ENCODE measurements at regions not wholly inside any gene's neighbourhood (a gene's known extent, or its start where the extent isn't known, plus 50 kb on each side); places are given as distances from the start of the nearest gene placed in this dataset.
"Not testable (repeated sequence)": the region's sequence is repeated elsewhere in the genome, so short reads cannot be mapped to it uniquely, and the experiment has no call there.

- DNase-seq (ENCODE audit: low spot score), result no peak
- ATAC-seq, result no peak
Measured at GRCh38 chr6:130547723-130548122, 181.9 kb downstream of the TMEM200A start.

- DNase-seq (ENCODE audit: low spot score), result no peak
- no peak for ATAC-seq
Measured at GRCh38 chr6:130557481-130558112, 191.8 kb downstream of the TMEM200A start.

GRCh38 chr6:130558131-130558530 lies 192.3 kb downstream of the TMEM200A start:
- ATAC-seq (no peak), DNase-seq (ENCODE audit: low spot score) (no peak)

GRCh38 chr6:130559166-130559565 lies 193.3 kb downstream of the TMEM200A start:
- DNase-seq (ENCODE audit: low spot score) (no peak), ATAC-seq (no peak)

GRCh38 chr6:130560231-130560630 lies 194.4 kb downstream of the TMEM200A start:
- no peak for ATAC-seq

GRCh38 chr6:130561159-130561558 lies 195.3 kb downstream of the TMEM200A start:
- not testable (repeated sequence) for ATAC-seq; DNase-seq (ENCODE audit: low spot score)

More at GRCh38 chr6:130560231-130560630, 194.4 kb downstream of the TMEM200A start:
- no peak for DNase-seq (ENCODE audit: low spot score)

- DNase-seq (ENCODE audit: low spot score) (no peak), ATAC-seq (no peak)
Measured at GRCh38 chr6:130565696-130566095, 199.9 kb downstream of the TMEM200A start.

GRCh38 chr6:130574146-130574545 lies 208.3 kb downstream of the TMEM200A start:
- DNase-seq (ENCODE audit: low spot score) (no peak), ATAC-seq (no peak)

- no peak for ATAC-seq
- no peak for DNase-seq (ENCODE audit: low spot score)
Measured at GRCh38 chr6:130575557-130575956, 209.7 kb downstream of the TMEM200A start.

- peak; percentile 65 for ATAC-seq
- DNase-seq (ENCODE audit: low spot score), result no peak
Measured at GRCh38 chr6:130575971-130576370, 210.2 kb downstream of the TMEM200A start.

GRCh38 chr6:130577178-130577919 lies 211.5 kb downstream of the TMEM200A start:
- DNase-seq (ENCODE audit: low spot score), result no peak
- ATAC-seq, result no peak

- DNase-seq (ENCODE audit: low spot score) (no peak), ATAC-seq (peak; percentile 89)
Measured at GRCh38 chr6:130578713-130579112, 212.9 kb downstream of the TMEM200A start.

- DNase-seq (ENCODE audit: low spot score), result no peak
- ATAC-seq, result no peak
Measured at GRCh38 chr6:130583268-130583667, 217.5 kb downstream of the TMEM200A start.

- no peak for DNase-seq (ENCODE audit: low spot score)
- no peak for ATAC-seq
Measured at GRCh38 chr6:130585587-130585986, 219.8 kb downstream of the TMEM200A start.

- DNase-seq (ENCODE audit: low spot score) (no peak), ATAC-seq (no peak)
Measured at GRCh38 chr6:130587778-130588520, 222.1 kb downstream of the TMEM200A start.

GRCh38 chr6:130593200-130593599 lies 227.4 kb downstream of the TMEM200A start:
- no peak for DNase-seq (ENCODE audit: low spot score)
- ATAC-seq, result no peak

GRCh38 chr6:130593948-130594347 lies 228.1 kb downstream of the TMEM200A start:
- DNase-seq (ENCODE audit: low spot score), result no peak
- ATAC-seq, result no peak

GRCh38 chr6:130598021-130598989 lies 228.9 kb upstream of the SMLR1 start:
- ATAC-seq, result no peak
- no peak for DNase-seq (ENCODE audit: low spot score)

- ATAC-seq, result no peak
- DNase-seq (ENCODE audit: low spot score), result no peak
Measured at GRCh38 chr6:130600880-130601341, 226.3 kb upstream of the SMLR1 start.

- ATAC-seq, result no peak
- DNase-seq (ENCODE audit: low spot score), result no peak
Measured at GRCh38 chr6:130602151-130602770, 224.9 kb upstream of the SMLR1 start.

Data from left lobe of liver (tissue), 2 donors.